SH-SY5Y (cell line): ENCODE measurements at regions not wholly inside any gene's neighbourhood (a gene's known extent, or its start where the extent isn't known, plus 50 kb on each side); places are given as distances from the start of the nearest gene placed in this dataset.

ENCODE experiments used
- GATA2 ChIP-seq: IDR thresholded peaks from 2 replicates; pipeline ENCODE4 v1.6.1; 2011; ENCODE audit warnings: mild to moderate bottlenecking, low read depth, low read length
- GATA3 ChIP-seq: IDR thresholded peaks from 2 replicates; pipeline ENCODE4 v1.6.1; 2011; ENCODE audit warnings: low read depth, mild to moderate bottlenecking, low read length, moderate library complexity

DNA sequence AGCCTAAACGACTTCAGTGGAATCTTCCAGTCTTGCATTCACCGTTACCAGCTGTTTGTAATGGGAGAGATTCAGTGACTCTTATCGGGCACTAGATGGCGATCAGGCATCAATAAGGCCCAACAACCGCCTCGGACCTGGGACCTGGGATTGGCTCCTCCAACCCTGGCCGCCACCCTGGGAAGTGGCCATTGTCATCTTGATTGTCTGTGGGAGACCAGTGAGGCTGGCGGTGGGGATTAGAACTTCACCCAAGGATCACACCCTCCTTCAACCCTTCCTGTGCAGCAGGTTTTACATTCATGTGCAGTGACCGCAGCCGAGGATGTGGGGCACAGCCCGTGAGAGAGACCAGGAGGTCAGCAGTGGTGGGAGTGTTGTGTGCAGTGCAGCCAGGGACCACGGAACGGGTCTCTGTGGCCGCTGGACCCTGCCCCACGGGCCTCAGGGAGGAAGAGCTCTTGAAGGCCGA is 85.3 kb downstream of the SPP2 start:
- TF ChIP-seq GATA2, result no peak
- no peak for TF ChIP-seq GATA3
